ENCODE measurements at regions not wholly inside any gene's neighbourhood (a gene's known extent, or its start where the extent isn't known, plus 50 kb on each side); places are given as distances from the start of the nearest gene placed in this dataset.
A peak's percentile ranks its signal among the peaks of the same experiment; 100 is the strongest.

- peak overlapping the region; percentile 68 for H2AFZ ChIP-seq (replicated peaks)
- no peaks in the 10 kb centered on the region for H3K36me3 ChIP-seq
- Mint-ChIP-seq H3K27me3 (ENCODE audit: insufficient read depth, low read depth) (peaks cover 4% of the 10 kb centered on the region), H3K4me1 (no peaks in the 10 kb centered on the region), H3K4me3 (no peak overlapping the region), H3K9me3 (no peaks in the 10 kb centered on the region), H3K27ac (no peak overlapping the region), H3K36me3 (no peaks in the 10 kb centered on the region)
- no peaks in the 10 kb centered on the region for H3K27me3 ChIP-seq
- DNase-seq (ENCODE audit: low spot score), result peak; percentile 17
- no peaks in the 10 kb centered on the region for H3K79me2 ChIP-seq (ENCODE audit: low read depth)
- no peaks in the 10 kb centered on the region for H4K20me1 ChIP-seq (ENCODE audit: low read depth)
- TF ChIP-seq EZH2phosphoT487 (IDR thresholded peaks at IDR 0.05), result no peak
- no peak for TF ChIP-seq CTCF (IDR thresholded peaks at IDR 0.05)
- no peak for TF ChIP-seq EZH2 (IDR thresholded peaks at IDR 0.05)
- no peak overlapping the region for H3K4me2 ChIP-seq
- no peaks in the 10 kb centered on the region for H3K9me3 ChIP-seq (ENCODE audit: low read depth)
- no peak overlapping the region for H3K27ac ChIP-seq
- H3K9ac ChIP-seq, result no peak overlapping the region
- H3K4me3 ChIP-seq, result no peak overlapping the region
- no peaks in the 10 kb centered on the region for H3K4me1 ChIP-seq
- no peaks in the 10 kb centered on the region for H3F3A ChIP-seq (ENCODE audit: low read depth)
Observed at GRCh38 chr5:6083311-6083978, 294.9 kb downstream of the MED10 start.

GRCh38 chr5:6082685-6083084, 295.7 kb downstream of the MED10 start:
- no peak overlapping the region for H3K27ac ChIP-seq
- H3K9ac ChIP-seq, result no peak overlapping the region
- H3K79me2 ChIP-seq (ENCODE audit: low read depth), result no peaks in the 10 kb centered on the region
- no peak overlapping the region for H3K4me2 ChIP-seq
- H4K20me1 ChIP-seq (ENCODE audit: low read depth), result no peaks in the 10 kb centered on the region
- H3K4me3 Mint-ChIP-seq, result no peak overlapping the region
- H3F3A ChIP-seq (ENCODE audit: low read depth), result no peaks in the 10 kb centered on the region
- H3K27me3 Mint-ChIP-seq (ENCODE audit: insufficient read depth, low read depth), result peaks cover 4% of the 10 kb centered on the region
- H3K9me3 Mint-ChIP-seq, result no peaks in the 10 kb centered on the region
- H3K27me3 ChIP-seq, result no peaks in the 10 kb centered on the region
- H3K4me1 Mint-ChIP-seq, result no peaks in the 10 kb centered on the region
- H2AFZ ChIP-seq (replicated peaks), result peak overlapping the region; percentile 68
- DNase-seq (ENCODE audit: low spot score), result no peak
- H3K4me3 ChIP-seq, result no peak overlapping the region
- H3K27ac Mint-ChIP-seq, result no peak overlapping the region
- H3K4me1 ChIP-seq, result no peaks in the 10 kb centered on the region
- no peaks in the 10 kb centered on the region for H3K9me3 ChIP-seq (ENCODE audit: low read depth)
- no peak for TF ChIP-seq EZH2phosphoT487 (IDR thresholded peaks at IDR 0.05)
- TF ChIP-seq EZH2 (IDR thresholded peaks at IDR 0.05), result no peak
- TF ChIP-seq CTCF (IDR thresholded peaks at IDR 0.05), result no peak
- no peaks in the 10 kb centered on the region for H3K36me3 ChIP-seq
- no peaks in the 10 kb centered on the region for H3K36me3 Mint-ChIP-seq

GRCh38 chr5:6081727-6082210, 296.6 kb downstream of the MED10 start:
- Histone ChIP-seq H3K36me3 (no peaks in the 10 kb centered on the region), H3K79me2 (ENCODE audit: low read depth) (no peaks in the 10 kb centered on the region), H3K9me3 (ENCODE audit: low read depth) (no peaks in the 10 kb centered on the region), H3F3A (ENCODE audit: low read depth) (no peaks in the 10 kb centered on the region), H3K4me2 (no peak overlapping the region), H3K4me1 (no peaks in the 10 kb centered on the region), H3K4me3 (no peak overlapping the region), H4K20me1 (ENCODE audit: low read depth) (no peaks in the 10 kb centered on the region), H3K9ac (no peak overlapping the region), H2AFZ (replicated peaks) (no peak overlapping the region), H3K27ac (no peak overlapping the region), H3K27me3 (no peaks in the 10 kb centered on the region)
- Mint-ChIP-seq H3K4me1 (no peaks in the 10 kb centered on the region), H3K36me3 (no peaks in the 10 kb centered on the region), H3K27ac (no peak overlapping the region), H3K9me3 (no peaks in the 10 kb centered on the region), H3K27me3 (ENCODE audit: insufficient read depth, low read depth) (peaks cover 4% of the 10 kb centered on the region), H3K4me3 (no peak overlapping the region)
- TF ChIP-seq EZH2 (IDR thresholded peaks at IDR 0.05) (no peak), CTCF (IDR thresholded peaks at IDR 0.05) (no peak), EZH2phosphoT487 (IDR thresholded peaks at IDR 0.05) (no peak)
- DNase-seq (ENCODE audit: low spot score), result no peak

Data from neural progenitor cell (in vitro differentiated cells).